Activated CD4-positive, alpha-beta T cell treated with anti-CD3 and anti-CD28 coated beads, Interleukin-2, amount 50 U/mL, for 24 hours (primary cell): ENCODE measurements at regions not wholly inside any gene's neighbourhood (a gene's known extent, or its start where the extent isn't known, plus 50 kb on each side); places are given as distances from the start of the nearest gene placed in this dataset.

Source experiments
- DNase-seq, 2 donors: peaks; one replicate each; pipeline ENCODE4 v3.0.0-alpha.2; 2020; ENCODE audit warnings: low read depth in 1 of 2, low spot score in 1 of 2

DNA sequence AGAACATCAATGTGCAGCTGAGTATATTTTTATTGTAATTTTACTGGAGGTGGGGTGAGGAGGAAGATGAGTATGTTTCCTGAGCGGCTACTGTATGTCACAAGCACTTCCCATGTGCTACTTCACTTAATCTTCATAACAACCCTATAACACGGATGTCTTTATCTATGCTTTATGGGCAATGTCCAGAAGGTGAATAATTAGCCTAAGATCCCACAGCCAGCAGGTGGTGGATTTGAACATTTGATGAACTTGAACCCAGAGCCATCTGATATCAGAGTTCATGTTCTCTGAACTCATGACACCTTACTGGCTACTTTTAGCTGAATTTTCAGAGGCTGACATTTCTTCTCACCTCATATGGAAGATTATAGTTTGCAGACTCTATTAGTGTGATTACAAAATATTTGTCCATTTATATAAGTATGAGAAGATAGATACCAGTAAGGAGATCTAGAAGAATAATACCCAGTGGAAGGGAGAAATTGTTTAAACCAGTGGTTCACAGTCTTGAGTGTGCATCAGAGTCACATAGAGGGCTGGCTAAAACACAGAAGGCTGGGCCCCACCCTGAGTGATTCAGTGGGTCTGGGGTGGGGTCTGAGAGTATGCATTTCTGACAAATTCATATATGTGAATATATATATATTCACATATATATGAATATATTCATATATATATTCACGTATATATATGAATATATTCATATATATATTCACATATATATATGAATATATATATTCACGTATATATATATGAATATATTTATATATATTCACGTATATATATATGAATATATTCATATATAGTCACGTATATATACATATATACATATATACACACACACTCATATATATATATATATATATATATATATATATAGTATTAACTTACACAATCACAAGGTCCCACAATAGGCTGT lies 164.4 kb upstream of the NR3C1 start:
- no peak for DNase-seq

DNA sequence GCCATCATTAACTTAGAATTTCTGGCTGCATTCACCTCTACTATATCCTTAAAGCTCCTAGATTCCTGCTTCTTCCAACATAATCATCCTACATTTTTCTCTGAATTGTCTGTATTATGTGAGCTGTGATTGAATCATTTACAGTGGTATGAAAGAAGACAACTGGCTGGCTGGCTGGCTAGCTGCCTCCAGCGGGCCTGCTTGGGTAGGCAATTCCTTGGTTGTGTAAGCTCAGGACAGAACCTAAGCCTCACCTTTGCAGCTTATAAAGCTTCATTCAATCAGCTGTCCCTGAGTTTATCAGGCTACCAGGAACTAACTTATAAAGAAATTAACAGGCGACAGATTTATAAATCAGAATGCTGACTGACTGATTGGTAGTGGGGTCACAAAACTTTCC lies 162.7 kb upstream of the NR3C1 start:
- no peak for DNase-seq

GRCh38 chr5:143564417-143564816 lies 160.9 kb upstream of the NR3C1 start:
- DNase-seq, result no peak

DNA sequence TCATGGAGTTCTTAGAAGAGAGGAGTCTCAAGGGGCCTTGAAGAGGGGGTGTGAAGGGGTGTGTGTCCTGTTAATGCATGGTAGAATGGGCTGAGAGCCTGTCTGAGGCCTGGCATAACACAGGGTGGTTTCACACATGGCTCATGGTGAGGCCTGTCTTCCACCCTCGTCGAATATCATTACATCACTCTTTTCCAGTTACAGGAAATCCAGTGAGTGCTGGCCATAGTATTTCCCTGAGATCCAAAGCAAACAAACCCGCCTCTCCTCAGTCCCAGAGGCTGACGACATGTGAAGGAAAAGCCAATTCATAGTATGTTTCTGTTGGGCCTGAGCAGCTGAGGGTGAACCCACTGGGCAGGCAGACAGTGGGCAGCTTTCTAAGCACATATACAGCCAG lies 159.4 kb upstream of the NR3C1 start:
- no peak for DNase-seq

DNA sequence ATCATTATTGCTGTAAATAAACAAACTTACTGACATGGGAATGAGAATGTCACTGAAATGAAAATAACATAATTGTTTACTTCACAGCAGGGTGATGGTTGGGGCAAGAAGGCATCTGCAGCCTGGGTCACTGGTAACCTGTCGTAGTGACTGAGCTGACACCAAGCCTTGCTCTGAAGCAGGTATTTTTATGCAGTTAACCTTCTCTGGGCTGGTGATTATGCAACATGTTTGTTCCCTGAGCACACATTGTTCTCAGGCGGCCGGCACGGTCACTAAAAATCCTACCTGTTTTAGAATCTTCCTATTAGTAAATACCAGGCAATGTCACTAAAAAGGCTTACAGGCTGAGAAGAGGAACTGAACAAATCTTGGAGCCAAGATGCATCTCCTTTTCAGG lies 157.7 kb upstream of the NR3C1 start:
- DNase-seq, result no peak

- DNase-seq, result no peak
Measured at GRCh38 chr5:143560378-143560777, 156.9 kb upstream of the NR3C1 start.

DNA sequence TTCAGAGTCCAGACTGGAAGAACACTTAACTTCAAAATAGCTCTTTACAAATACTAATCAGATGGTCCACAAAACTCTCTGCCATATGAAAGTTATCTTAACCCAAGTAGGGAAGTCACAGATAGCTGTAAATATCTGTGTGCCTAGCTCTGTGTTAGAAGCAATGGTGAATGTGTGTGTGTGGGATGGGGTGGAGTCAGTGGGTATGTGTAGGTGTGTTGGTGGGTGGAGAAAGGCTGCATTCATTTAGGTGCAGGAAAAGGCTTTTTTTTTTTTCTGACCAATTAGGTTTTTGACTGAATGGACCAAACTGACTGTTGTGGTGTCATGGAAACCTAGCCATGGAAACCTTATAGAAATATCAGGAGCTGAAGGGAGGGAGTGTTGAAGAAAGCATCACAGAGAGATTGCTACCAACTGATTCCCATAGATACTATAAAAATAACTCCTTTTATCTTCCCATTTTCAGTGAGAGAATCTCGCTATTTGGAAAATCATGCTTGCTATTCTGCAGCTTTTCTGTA lies 156.2 kb upstream of the NR3C1 start:
- no peak for DNase-seq

GRCh38 chr5:143558048-143558447 lies 154.6 kb upstream of the NR3C1 start:
- no peak for DNase-seq

DNA sequence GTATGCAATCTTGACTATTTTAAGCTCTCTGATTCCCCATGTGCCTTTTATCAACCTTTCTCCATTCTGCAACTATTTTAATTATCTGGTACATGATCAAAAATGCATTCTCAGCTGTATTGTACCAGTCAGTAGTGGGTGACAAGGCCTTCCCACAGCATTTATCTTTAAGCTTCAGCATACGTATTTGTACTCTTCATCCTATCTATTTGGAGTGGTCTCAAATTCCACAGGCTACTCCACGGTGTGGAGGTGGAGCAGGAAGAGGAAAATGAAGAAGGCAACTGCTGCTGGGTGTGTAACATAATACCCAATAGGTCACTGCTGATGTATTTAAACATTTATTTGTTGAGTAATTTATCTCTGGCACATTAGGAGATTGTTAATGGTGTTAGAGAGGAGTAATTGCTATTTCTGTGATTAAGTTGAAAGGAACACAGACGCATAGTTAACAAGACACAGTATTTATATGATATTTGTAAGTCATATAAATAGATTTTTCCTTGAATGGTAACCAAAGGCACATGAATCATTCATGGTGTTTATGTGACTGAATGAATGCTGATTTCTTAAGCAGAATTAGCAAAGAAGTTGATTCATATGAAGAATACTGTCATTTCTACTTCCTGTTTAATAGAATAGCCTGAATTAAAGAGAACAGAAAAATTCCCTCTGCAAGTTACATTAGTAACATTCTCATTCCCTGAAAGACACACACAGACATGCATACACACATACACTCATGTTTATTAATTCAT lies 153.8 kb upstream of the NR3C1 start:
- no peak for DNase-seq

GRCh38 chr5:143554918-143555477 lies 151.5 kb upstream of the NR3C1 start:
- DNase-seq, result no peak

- DNase-seq, result no peak
Measured at GRCh38 chr5:143554187-143554717, 150.8 kb upstream of the NR3C1 start.

DNA sequence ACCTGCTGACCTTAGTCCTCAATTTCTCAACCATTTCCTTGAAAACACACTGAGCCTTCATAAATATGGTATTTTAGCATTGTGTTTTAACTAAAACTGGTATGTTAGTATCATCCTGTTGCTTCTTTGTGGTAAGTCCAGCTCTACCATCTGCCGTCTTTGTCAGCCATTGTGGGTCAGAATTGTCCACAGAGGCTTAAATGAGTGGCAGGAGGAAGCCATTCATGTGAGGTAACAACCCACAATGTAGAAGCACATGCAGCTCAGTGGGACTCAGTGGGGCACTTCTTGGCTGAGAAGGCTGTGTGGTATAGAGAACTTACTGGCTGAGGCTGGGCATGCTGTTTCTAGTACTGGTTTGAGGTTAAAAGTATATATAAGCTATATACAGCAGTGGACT lies 149.2 kb upstream of the NR3C1 start:
- DNase-seq, result no peak

- DNase-seq, result no peak
Measured at GRCh38 chr5:143551820-143552251, 148.3 kb upstream of the NR3C1 start.

DNA sequence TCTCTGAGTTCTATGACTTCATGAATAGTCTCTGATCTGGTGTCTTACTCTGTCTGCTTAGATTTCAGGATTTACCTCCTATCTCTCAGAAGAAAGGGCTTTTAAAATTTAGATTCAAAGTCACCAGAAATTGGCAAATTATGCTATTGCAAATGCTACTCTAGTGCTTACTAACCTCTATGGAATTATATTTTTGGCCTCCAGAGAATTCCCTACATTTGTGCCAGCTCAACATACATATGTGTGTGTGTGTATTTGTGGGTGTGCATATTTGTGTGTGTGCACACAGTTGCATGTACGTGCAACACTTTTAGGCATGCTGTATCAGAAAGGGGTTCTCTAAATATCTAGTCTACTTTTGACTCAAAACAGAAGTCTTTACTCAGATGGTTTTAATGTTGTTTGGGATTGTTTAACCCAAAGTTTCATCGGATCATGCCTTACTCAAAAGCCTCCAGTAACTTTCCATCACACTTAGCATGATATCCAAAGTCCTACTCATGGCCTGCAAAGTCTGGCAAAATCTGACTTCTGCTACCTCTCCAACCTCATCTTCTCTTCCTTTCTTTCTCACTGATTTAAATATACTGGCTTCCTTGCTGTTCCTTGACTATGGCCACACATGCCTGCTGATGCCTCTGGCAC lies 147.6 kb upstream of the NR3C1 start:
- DNase-seq, result no peak

DNA sequence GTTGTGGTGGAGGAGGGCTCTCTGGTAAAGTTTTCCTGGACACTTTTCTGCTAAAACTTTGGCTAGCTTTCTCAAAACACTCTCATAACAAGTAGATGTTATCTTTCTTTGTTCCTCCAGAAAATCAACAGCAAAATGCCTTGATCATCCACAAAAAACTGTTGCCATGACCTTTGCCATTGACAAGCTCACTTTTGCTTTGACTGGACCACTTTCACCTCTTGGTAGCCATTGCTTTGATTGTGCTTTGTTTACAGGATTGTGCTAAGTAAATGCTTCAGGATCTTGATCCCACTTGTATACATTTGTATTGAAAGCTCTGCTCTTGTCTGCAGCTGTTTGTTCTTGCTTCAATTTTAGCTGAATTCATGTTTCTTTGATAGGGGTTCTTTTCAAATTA lies 143.9 kb upstream of the NR3C1 start:
- DNase-seq, result no peak

GRCh38 chr5:143546394-143546793 lies 142.9 kb upstream of the NR3C1 start:
- no peak for DNase-seq

GRCh38 chr5:143544606-143545005 lies 141.1 kb upstream of the NR3C1 start:
- no peak for DNase-seq

DNA sequence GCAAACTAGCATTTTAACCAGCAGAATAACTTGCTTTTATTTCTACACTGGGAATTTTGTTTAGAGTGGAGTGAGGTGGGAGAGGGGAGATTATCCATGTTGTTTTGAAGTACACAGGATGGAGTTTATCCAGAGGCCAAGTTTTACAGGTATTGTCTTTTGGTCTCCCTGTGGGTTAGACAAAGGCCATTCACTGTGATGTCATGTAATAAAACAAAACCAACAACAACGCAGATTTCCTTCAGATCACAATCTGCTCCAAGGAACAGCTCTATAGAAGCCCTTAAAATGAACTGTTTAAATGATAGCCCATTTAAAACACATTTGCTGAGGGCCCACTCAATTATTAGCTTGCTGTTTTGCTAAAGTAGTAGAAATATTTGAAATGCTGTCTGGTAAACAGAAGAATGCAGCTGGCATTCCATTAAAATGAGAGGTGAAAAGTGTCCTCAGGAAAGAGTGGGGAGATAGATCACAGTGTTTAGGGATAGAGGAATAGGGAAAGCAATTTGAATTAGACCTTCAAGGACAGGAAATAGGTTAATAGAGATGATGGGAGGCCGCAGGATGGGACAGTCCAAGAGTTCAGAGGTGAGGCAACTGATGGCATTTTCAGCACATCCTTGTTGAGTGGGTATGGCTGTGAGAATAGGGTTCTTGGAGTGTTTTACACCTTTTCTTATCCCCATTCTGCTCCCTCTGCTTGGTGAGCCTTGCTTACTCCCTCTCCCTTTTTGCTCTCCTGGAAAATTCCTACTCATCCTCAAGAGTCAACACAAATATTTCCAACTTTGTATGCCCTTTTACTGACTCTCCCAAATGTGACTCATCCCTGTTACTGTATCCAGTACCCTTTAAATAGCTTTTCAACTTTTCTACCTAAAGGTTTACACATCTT lies 140.1 kb upstream of the NR3C1 start:
- no peak for DNase-seq

DNA sequence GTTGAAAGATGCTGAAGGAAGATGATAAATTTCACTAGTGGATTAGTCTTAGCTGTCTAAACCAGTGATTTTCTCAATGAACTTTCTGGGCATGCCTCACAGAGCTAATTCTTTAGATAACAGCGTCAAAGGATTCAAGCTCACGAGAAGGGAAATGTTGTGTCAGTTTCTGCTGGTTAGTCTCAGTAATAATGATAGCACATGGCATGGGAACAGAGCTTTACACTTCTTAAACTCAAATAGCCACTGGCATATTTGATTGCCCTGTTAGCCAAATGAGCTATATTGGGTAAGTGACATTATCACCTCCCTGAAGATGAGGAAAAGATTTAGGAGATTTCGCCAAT lies 139.3 kb upstream of the NR3C1 start:
- DNase-seq, result no peak
